ENCODE measurements at regions not wholly inside any gene's neighbourhood (a gene's known extent, or its start where the extent isn't known, plus 50 kb on each side); places are given as distances from the start of the nearest gene placed in this dataset.

DNA sequence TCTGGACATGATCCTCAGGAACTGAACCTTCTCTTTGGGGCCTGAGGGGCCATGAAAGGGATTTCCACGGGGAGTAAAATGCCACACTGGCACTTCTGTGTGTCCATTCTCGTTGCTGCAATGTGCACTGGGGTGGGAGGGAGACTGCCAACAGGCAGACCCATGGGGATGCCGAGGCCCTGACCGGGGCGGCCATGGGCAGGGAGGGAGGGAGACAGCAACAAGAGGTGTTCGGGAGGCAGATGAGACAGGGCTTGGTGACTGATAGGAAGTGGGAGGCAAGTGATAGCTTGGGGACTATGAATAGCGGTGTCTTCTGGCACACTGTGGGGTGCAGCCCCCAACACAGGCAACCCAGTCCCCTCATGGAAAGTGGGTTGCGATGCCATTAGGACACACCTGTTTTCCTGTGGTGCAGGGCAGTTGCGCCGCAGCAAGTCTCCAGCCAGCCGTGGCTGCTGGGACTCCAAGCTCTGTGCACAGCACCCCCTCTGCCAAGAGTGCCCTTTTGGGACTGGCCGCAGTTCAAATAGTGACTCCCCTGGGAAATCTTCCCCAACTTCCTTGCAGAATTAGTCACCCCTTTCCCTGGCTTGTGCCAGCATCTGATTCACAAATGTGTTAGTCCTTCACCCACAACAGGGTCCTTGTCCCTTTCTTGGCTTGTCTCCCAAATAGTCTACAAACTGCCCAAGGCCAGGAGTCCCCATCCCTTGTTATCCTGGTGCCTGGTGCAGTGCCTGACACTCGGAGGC is 88.8 kb downstream of the CHST1 start:
- TF ChIP-seq, protein P1, sequence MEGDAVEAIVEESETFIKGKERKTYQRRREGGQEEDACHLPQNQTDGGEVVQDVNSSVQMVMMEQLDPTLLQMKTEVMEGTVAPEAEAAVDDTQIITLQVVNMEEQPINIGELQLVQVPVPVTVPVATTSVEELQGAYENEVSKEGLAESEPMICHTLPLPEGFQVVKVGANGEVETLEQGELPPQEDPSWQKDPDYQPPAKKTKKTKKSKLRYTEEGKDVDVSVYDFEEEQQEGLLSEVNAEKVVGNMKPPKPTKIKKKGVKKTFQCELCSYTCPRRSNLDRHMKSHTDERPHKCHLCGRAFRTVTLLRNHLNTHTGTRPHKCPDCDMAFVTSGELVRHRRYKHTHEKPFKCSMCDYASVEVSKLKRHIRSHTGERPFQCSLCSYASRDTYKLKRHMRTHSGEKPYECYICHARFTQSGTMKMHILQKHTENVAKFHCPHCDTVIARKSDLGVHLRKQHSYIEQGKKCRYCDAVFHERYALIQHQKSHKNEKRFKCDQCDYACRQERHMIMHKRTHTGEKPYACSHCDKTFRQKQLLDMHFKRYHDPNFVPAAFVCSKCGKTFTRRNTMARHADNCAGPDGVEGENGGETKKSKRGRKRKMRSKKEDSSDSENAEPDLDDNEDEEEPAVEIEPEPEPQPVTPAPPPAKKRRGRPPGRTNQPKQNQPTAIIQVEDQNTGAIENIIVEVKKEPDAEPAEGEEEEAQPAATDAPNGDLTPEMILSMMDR (IDR thresholded peaks at IDR 0.05) = no peak
- no peak for TF ChIP-seq POLR2A (IDR thresholded peaks at IDR 0.05)

All from vagina (tissue), 2 donors.